ENCODE measurements at regions not wholly inside any gene's neighbourhood (a gene's known extent, or its start where the extent isn't known, plus 50 kb on each side); places are given as distances from the start of the nearest gene placed in this dataset.

DNA sequence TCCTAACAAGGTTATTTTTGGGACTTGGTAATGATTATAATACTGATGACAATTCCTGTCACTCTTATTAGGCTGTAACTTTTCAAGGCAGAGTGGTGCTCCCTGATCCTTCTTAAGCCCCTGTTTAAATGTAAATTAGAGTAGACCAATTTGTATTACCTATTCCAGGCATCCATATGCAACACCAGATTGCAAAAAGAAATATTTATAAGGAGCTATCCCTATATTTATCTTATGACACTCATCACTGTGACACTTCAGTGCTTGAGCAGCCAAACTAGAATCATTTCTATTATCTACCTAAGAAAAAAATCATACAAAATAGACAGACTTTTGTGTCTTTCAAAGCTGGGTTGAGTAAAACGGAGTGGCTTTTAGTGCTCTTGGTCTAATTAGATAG, 462.7 kb downstream of the ADGRL2 start:
- TF ChIP-seq EP300 (IDR thresholded peaks at IDR 0.05): no peak
- TF ChIP-seq, protein P1, sequence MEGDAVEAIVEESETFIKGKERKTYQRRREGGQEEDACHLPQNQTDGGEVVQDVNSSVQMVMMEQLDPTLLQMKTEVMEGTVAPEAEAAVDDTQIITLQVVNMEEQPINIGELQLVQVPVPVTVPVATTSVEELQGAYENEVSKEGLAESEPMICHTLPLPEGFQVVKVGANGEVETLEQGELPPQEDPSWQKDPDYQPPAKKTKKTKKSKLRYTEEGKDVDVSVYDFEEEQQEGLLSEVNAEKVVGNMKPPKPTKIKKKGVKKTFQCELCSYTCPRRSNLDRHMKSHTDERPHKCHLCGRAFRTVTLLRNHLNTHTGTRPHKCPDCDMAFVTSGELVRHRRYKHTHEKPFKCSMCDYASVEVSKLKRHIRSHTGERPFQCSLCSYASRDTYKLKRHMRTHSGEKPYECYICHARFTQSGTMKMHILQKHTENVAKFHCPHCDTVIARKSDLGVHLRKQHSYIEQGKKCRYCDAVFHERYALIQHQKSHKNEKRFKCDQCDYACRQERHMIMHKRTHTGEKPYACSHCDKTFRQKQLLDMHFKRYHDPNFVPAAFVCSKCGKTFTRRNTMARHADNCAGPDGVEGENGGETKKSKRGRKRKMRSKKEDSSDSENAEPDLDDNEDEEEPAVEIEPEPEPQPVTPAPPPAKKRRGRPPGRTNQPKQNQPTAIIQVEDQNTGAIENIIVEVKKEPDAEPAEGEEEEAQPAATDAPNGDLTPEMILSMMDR (IDR thresholded peaks at IDR 0.05): no peak
- TF ChIP-seq POLR2A (IDR thresholded peaks at IDR 0.05): no peak
- intact Hi-C loops (cut with DNase I): no loop called here
- DNase-seq: no peak
- no peak overlapping the region for H3K4me3 ChIP-seq
- H3K27me3 ChIP-seq: no peaks in the 10 kb centered on the region
- WGBS, 3 donors: 92 to 98% (median 98%) methylated on average over 1 of the region's 1 CpG
- no peaks in the 10 kb centered on the region for H3K9me3 ChIP-seq
- peaks cover 5% of the 10 kb centered on the region for H3K4me1 ChIP-seq (ENCODE audit: insufficient read depth)
- H3K27ac ChIP-seq: no peak overlapping the region
- H3K36me3 ChIP-seq: no peaks in the 10 kb centered on the region

DNA sequence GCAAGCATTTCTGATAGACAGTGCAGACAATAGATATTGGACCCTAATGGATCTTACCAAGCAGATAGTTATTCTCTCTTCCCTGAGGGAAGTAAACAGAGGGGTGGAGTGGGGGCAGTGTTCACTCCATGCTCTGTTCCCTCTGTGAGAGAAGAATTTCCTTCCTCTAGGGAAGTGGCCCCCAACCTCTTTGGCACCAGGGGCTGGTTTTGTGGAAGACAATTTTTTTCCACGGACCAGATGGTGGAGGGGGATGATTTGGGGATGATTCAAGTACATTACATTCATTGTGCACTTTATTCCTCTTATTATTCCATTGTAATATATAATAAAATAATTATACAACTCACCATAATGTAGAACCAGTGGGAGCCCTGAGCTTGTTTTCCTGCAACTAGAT, 459.9 kb downstream of the ADGRL2 start:
- DNase-seq: no peak
- H3K27me3 ChIP-seq: no peaks in the 10 kb centered on the region
- TF ChIP-seq, protein P1 (IDR thresholded peaks at IDR 0.05): no peak
- TF ChIP-seq EP300 (IDR thresholded peaks at IDR 0.05) (no peak), POLR2A (IDR thresholded peaks at IDR 0.05) (no peak)
- H3K4me1 ChIP-seq (ENCODE audit: insufficient read depth): peaks cover 5% of the 10 kb centered on the region
- intact Hi-C loops (cut with DNase I): no loop called here
- H3K36me3 ChIP-seq: no peaks in the 10 kb centered on the region
- no peak overlapping the region for H3K27ac ChIP-seq
- no peak overlapping the region for H3K4me3 ChIP-seq
- WGBS, 3 donors: 11 to 37% (median 23%) methylated on average over 1 of the region's 1 CpG
- no peaks in the 10 kb centered on the region for H3K9me3 ChIP-seq

DNA sequence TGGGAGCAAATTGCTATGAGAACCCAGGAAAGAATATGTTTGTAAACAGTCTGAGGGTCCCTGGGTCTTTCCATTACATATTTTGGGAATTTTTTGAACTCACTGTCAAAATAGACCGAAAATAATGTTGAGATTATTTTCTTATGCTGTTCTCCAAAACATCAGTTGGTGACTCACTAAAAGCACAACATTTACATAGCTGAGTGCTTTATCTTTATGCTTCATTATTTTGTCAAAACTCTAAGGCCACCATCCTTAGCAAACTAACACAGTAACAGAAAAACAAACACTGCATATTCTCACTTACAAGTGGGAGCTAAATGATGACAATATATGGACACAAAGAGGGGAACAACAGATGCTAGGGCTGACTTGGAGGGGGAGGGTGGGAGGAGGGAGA, 459.3 kb downstream of the ADGRL2 start:
- Histone ChIP-seq H3K9me3 (no peaks in the 10 kb centered on the region), H3K4me3 (no peak overlapping the region), H3K27me3 (no peaks in the 10 kb centered on the region), H3K27ac (no peak overlapping the region), H3K36me3 (no peaks in the 10 kb centered on the region), H3K4me1 (ENCODE audit: insufficient read depth) (peaks cover 5% of the 10 kb centered on the region)
- WGBS, 3 donors: 2 to 17% (median 5%) methylated on average over 1 of the region's 1 CpG
- intact Hi-C loops (cut with DNase I): no loop called here
- TF ChIP-seq, protein P1 (IDR thresholded peaks at IDR 0.05): no peak
- no peak for TF ChIP-seq POLR2A (IDR thresholded peaks at IDR 0.05)
- TF ChIP-seq EP300 (IDR thresholded peaks at IDR 0.05): no peak
- no peak for DNase-seq

DNA sequence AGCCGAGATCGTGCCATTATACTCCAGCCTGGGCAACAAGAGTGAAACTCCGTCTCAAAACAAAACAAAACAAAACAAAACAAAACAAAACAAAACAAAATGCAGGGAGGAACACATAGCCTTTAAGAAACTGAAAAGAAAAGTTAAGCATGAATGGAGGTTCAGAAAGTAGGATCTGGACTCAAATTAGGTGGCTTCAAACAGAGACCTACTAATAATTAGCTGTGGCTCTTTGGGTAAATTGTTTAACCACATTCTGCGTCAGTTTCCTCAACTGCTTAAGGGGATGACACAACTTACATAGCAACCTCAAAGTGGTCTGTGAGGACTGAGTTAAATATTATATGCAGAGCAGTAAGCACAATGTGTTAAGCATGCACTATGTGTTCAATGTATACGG, 458.2 kb downstream of the ADGRL2 start:
- no peak overlapping the region for H3K4me3 ChIP-seq
- no peaks in the 10 kb centered on the region for H3K27me3 ChIP-seq
- H3K9me3 ChIP-seq: no peaks in the 10 kb centered on the region
- H3K36me3 ChIP-seq: no peaks in the 10 kb centered on the region
- TF ChIP-seq, protein P1 (IDR thresholded peaks at IDR 0.05): no peak
- TF ChIP-seq EP300 (IDR thresholded peaks at IDR 0.05): no peak
- TF ChIP-seq POLR2A (IDR thresholded peaks at IDR 0.05): no peak
- no peak for DNase-seq
- intact Hi-C loops (cut with DNase I): no loop called here
- WGBS, 3 donors: 83 to 92% (median 90%) methylated on average over 5 of the region's 5 CpGs
- no peak overlapping the region for H3K27ac ChIP-seq
- peaks cover 5% of the 10 kb centered on the region for H3K4me1 ChIP-seq (ENCODE audit: insufficient read depth)

DNA sequence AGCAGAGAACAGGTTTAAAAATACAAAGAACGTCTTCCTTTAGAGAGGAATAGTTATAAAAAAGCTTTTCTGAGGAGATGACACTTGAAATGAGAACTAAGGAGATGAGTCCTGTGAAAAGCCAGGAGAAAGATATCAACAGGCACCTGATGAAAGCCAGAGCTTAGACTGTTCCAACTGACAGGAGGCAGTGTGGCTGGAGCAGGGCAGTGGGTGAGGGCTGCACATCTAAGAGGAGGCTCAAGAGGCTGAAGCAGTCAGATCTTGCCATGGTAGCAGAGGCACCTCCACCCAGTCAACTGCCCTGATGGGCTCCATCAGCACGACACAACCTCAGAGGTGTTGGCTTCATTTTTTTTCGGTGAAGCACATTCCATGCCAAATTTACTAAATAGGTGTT, 445.3 kb downstream of the ADGRL2 start:
- DNase-seq: no peak
- intact Hi-C loops (cut with DNase I): no loop called here
- peaks cover 0 to 3% of the 10 kb centered on the region in 2 donors for H3K9me3 ChIP-seq
- 59 to 62% (median 62%) methylated on average over 3 of the region's 3 CpGs for WGBS, 3 donors
- TF ChIP-seq POLR2A (IDR thresholded peaks at IDR 0.05): no peak
- H3K36me3 ChIP-seq: no peaks in the 10 kb centered on the region
- H3K4me1 ChIP-seq (ENCODE audit: insufficient read depth): no peaks in the 10 kb centered on the region
- no peaks in the 10 kb centered on the region for H3K27me3 ChIP-seq
- no peak overlapping the region for H3K4me3 ChIP-seq
- no peak overlapping the region for H3K27ac ChIP-seq
